Ovary (tissue), 7 donors: ENCODE measurements at regions not wholly inside any gene's neighbourhood (a gene's known extent, or its start where the extent isn't known, plus 50 kb on each side); places are given as distances from the start of the nearest gene placed in this dataset.

Experiments used
- DNase-seq, 5 donors: peaks; one replicate each; pipeline ENCODE4 v3.0.0-alpha.2; 2019 to 2020
- H3K27ac ChIP-seq, 2 donors: fragments of 200-600 bp; one replicate each; pipeline versions ENCODE4 v1.5.1 to v1.8.0; 2019 to 2022
- H3K27me3 ChIP-seq: fragments of 200-600 bp; one replicate; pipeline ENCODE4 v1.8.0; 2022
- H3K36me3 ChIP-seq: fragments of 200-600 bp; sonication (generic); one replicate; pipeline ENCODE4 v1.5.1; 2019
- H3K4me1 ChIP-seq: one replicate; pipeline ENCODE4 v1.8.1; 2013; ENCODE audit warnings: mild to moderate bottlenecking, moderate library complexity; ENCODE audit not compliant: insufficient read depth
- H3K4me3 ChIP-seq: fragments of 200-600 bp; sonication (generic); one replicate; pipeline ENCODE4 v1.5.1; 2017
- H3K9me3 ChIP-seq, 2 donors: fragments of 200-600 bp in 1 of 2; sonication (generic) in 1 of 2; one replicate each; pipeline versions ENCODE4 v1.5.1 to v1.8.1; 2013 to 2019; ENCODE audit warnings: mild to moderate bottlenecking in 1 of 2, moderate library complexity in 1 of 2
- EP300 ChIP-seq: sonication (generic); formaldehyde crosslinking; IDR thresholded peaks from one replicate; pipeline ENCODE4 v1.6.1; 2017; ENCODE audit warnings: antibody characterized with exemption
- POLR2A ChIP-seq: fragments of 450-650 bp; IDR thresholded peaks from one replicate; pipeline ENCODE4 v1.6.1; 2017; ENCODE audit warnings: antibody characterized with exemption, mild to moderate bottlenecking, moderate library complexity
- WGBS, 3 donors: extraction: QIAGEN DNeasy Blood & Tissue Kit in 1 of 3; methylation state at CpG; one replicate each; pipeline versions ENCODE4 v1.1.5 to v1.1.7; 2013 to 2017; 5-methylcytosine and 5-hydroxymethylcytosine counted together
- intact Hi-C, 4 donors: fragments of 100-400 bp; cut with DNase I; formaldehyde crosslinking; loops; one replicate each; pipeline versions ENCODE4 v1.11.0 to v1.15.1; 2022 to 2023
- TF ChIP-seq, protein P1 (sequence below), 3 donors: fragments of 450-650 bp in 2 of 3; fragments of 200-600 bp in 1 of 3; IDR thresholded peaks; one replicate each; pipeline versions ENCODE4 v1.5.1 to v1.8.0; 2016 to 2022; ENCODE audit warnings: antibody characterized with exemption in 3 of 3, mild to moderate bottlenecking in 1 of 3
- donor health status: DM: no; HTN: no; CAD: no; lungs with moderate emphysema.
- donor health status: DM: no; HTN: no; CAD: no.
- donor health status: Bipolar disorder and iron deficiency.
- donor health status: DM: no; HTN: no; CAD: no.
- donor health status: DM: yes; HTN: yes; CAD: no.

DNA sequence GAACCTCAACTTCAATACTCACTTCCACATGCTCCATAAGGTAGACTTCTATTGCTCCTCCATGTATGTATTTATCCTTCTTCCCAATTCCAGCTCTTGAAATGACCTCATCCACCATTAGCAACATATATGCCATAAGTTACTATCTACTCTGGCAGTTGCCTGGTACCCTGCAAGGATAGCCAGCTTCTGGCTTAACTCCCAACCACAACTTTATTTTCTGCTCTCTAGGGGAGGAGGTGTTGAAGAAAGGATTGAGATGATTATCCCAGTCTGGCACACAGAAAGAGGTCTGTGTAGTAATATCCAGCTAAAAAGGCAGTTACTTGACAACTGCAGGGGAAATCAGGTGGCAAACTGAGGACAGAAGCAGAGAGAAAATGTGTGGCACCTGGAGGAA, 71.5 kb upstream of the MDM1 start:
- no peak for DNase-seq
- no peak overlapping the region for H3K4me3 ChIP-seq
- no peak for TF ChIP-seq POLR2A
- TF ChIP-seq, protein P1, sequence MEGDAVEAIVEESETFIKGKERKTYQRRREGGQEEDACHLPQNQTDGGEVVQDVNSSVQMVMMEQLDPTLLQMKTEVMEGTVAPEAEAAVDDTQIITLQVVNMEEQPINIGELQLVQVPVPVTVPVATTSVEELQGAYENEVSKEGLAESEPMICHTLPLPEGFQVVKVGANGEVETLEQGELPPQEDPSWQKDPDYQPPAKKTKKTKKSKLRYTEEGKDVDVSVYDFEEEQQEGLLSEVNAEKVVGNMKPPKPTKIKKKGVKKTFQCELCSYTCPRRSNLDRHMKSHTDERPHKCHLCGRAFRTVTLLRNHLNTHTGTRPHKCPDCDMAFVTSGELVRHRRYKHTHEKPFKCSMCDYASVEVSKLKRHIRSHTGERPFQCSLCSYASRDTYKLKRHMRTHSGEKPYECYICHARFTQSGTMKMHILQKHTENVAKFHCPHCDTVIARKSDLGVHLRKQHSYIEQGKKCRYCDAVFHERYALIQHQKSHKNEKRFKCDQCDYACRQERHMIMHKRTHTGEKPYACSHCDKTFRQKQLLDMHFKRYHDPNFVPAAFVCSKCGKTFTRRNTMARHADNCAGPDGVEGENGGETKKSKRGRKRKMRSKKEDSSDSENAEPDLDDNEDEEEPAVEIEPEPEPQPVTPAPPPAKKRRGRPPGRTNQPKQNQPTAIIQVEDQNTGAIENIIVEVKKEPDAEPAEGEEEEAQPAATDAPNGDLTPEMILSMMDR (IDR thresholded peaks at IDR 0.05), result no peak
- TF ChIP-seq EP300, result no peak
- H3K36me3 ChIP-seq, result no peaks in the 10 kb centered on the region
- H3K9me3 ChIP-seq, result no peaks in the 10 kb centered on the region
- H3K27me3 ChIP-seq, result no peaks in the 10 kb centered on the region
- peaks cover 8% of the 10 kb centered on the region for H3K4me1 ChIP-seq
- intact Hi-C loops, result no loop called here
- no peak overlapping the region for H3K27ac ChIP-seq

DNA sequence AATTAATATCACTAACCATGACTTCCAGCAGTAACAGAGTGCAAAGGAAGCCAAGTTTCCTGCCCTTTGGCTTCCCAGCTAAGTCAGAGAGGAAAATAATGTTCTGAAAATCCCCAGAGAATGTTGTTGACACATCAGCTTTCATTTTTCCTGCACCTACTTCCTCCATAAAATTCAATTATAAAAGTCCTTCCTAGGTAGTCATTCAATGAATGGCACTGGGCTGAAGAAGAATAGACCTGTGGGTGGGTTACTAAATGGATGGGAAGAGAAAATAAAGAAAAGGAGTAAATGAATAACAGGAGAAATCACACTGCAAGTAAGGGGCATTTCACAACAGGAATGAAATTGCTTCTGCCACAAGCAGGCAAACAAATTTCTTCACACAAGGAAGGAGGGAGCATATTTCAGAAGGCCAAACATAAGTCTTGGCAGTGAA, 73.2 kb upstream of the MDM1 start:
- Histone ChIP-seq H3K36me3 (no peaks in the 10 kb centered on the region), H3K27me3 (no peaks in the 10 kb centered on the region), H3K27ac (no peak overlapping the region), H3K4me1 (peaks cover 8% of the 10 kb centered on the region), H3K9me3 (no peaks in the 10 kb centered on the region), H3K4me3 (no peak overlapping the region)
- intact Hi-C loops, result no loop called here
- TF ChIP-seq EP300 (no peak), POLR2A (no peak)
- TF ChIP-seq, protein P1 (IDR thresholded peaks at IDR 0.05), result no peak
- DNase-seq, result no peak

DNA sequence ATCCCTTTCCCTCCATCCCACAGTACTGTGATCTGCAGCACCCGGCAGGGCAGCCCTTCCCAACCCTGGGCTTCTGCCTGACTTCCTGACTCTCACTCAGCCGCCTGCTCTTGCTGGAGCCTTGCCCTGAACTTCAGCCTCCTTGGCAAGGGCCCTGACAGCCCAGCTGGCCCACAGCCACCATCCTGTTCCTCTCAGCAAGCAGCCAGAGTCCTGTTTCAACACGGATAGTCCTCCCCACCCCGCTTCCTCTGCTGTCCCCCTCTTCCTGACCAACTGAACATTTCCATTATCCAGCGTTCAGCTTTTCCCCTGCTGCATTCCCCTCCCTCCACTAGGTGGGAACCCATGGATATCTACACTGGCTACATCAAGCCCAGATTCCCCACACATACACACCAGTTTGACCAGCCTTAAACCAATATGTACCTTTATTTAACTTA, 74.0 kb upstream of the MDM1 start:
- no peak overlapping the region for H3K4me3 ChIP-seq
- no peaks in the 10 kb centered on the region for H3K9me3 ChIP-seq
- WGBS, 3 donors, result 1 to 2% (median 1%) methylated on average over 5 of the region's 5 CpGs
- intact Hi-C loops, result no loop called here
- peaks cover 8% of the 10 kb centered on the region for H3K4me1 ChIP-seq
- no peaks in the 10 kb centered on the region for H3K27me3 ChIP-seq
- peak; percentile 87 to 94 (median 92) for DNase-seq
- H3K36me3 ChIP-seq, result no peaks in the 10 kb centered on the region
- peak overlapping the region in 1 of 2 donors; percentile 17 for H3K27ac ChIP-seq
- no peak for TF ChIP-seq EP300
- TF ChIP-seq, protein P1 (IDR thresholded peaks at IDR 0.05), result peak in 2 of 3 donors; percentile 8 to 39

DNA sequence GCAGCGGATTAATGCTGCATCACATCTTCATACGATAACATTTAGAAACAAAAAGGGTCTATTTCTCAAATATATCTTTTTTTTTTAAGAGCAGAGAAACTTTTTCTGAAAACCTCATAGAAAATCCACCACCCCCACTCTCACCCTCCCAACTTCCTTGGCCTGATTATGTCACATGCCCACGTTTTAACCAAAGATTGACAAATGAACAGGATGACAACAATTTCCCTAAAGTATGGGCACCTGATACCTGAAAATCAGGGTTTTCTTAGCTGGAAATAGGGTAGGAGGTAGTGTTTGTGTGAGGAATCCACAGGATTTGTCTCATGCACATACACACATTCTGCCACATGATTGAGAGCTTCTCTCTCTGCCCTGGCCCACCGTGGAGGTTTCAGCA, 74.7 kb upstream of the MDM1 start:
- intact Hi-C loops, result no loop called here
- Histone ChIP-seq H3K27me3 (no peaks in the 10 kb centered on the region), H3K4me3 (no peak overlapping the region), H3K4me1 (peaks cover 8% of the 10 kb centered on the region), H3K36me3 (no peaks in the 10 kb centered on the region), H3K27ac (no peak overlapping the region), H3K9me3 (no peaks in the 10 kb centered on the region)
- TF ChIP-seq, protein P1 (IDR thresholded peaks at IDR 0.05), result no peak
- TF ChIP-seq EP300, result no peak
- TF ChIP-seq POLR2A, result no peak
- no peak for DNase-seq
- 78 to 84% (median 83%) methylated on average over 4 of the region's 4 CpGs for WGBS, 3 donors
